ENCODE measurements at regions not wholly inside any gene's neighbourhood (a gene's known extent, or its start where the extent isn't known, plus 50 kb on each side); places are given as distances from the start of the nearest gene placed in this dataset.

GRCh38 chr16:85382717-85383118 is 230.4 kb upstream of the GSE1 start:
- TF ChIP-seq SPI1 (IDR thresholded peaks at IDR 0.05; ENCODE audit: low read depth, low read length), result no peak
- no peak for TF ChIP-seq POLR2A (IDR thresholded peaks at IDR 0.05; ENCODE audit: low read depth, low read length)
- TF ChIP-seq TAF1 (IDR thresholded peaks at IDR 0.05; ENCODE audit: low read depth, low read length), result no peak
- no peak for TF ChIP-seq POLR2AphosphoS5 (IDR thresholded peaks at IDR 0.05; ENCODE audit: low read depth, low read length)

Measured in GM12891 (cell line).